GM19397 (cell line): ENCODE measurements at regions not wholly inside any gene's neighbourhood (a gene's known extent, or its start where the extent isn't known, plus 50 kb on each side); places are given as distances from the start of the nearest gene placed in this dataset.
"Not testable (repeated sequence)": the region's sequence is repeated elsewhere in the genome, so short reads cannot be mapped to it uniquely, and the experiment has no call there.

Experiments used
- ATAC-seq: cut with Tn5 transposase; IDR thresholded peaks from one replicate; pipeline ENCODE4 v1.9.1; 2021; ENCODE audit warnings: mild to moderate bottlenecking, moderate library complexity; ENCODE audit not compliant: unreplicated experiment

DNA sequence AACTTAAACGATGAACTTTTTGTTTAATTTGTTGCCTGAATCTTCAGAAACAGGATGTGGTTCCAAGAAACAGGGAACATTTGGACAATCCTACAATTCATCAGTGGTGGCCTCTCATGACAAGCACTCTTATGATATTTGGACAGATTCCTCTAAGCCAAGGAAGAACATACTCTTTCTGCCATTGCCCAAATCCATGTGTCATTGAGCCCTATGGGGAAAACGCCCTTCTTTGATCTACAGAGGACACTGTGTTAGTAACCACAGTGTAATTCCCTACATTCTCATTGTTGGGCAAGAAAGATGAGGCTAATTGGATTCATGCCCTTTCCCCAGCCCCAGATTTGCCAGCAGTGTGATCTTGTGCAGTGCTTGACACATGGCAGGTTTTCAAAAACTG, 167.7 kb upstream of the PTCH1 start:
- ATAC-seq: no peak

DNA sequence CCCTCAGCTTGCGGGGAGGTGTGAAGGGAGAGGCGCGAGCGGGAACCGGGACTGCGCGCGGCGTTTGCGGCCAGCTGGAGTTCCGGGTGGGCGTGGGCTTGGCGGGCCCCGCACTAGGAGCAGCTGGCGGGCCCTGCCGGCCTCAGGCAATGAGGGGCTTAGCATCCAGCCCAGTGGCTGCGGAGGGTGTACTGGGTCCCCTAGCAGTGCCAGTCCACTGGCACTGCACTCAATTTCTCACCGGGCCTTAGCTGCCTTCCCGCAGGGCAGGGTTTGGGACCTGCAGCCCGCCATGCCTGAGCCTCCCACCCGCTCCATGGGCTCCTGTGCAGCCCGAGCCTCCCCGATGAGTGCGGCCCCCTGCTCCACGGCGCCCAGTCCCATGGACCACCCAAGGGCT, 163.5 kb upstream of the PTCH1 start:
- ATAC-seq: not testable (repeated sequence)

DNA sequence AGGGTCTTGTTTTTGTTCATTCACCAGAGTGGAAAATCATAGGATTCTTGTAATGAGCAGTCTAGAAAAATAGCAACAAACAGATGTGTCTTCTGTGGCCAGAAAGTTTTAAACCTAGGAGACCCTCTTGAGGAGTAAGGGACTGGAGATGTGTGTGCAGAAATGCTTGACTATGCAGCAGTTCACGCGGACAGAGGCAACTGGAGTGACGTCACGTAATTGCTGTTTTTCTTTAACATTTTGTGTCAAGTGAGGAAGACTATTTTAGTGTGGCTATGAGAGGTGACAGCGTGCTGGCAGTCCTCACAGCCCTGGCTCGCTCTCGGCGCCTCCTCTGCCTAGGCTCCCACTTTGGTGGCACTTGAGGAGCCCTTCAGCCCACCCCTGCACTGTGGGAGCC, 163.1 kb upstream of the PTCH1 start:
- ATAC-seq: no peak

DNA sequence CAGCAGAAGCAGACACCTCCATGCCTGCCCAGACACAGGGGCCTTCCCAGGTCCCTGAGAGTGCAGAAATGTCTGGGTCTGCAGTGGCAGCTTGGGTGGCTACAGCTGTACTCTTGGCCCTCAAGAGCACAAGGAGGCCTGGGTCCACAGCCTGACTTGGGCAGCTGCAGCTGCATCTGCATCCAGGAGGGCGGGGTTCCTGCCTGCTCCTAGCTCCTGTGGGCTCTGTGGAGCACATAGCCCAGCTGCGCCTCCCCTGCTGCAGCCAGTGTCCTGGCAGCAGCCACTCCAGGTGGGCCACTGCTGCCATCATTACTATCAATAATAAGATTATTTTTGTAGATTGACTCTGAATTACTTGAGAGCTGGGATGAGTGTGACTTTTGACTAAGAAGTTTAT, 162.0 kb upstream of the PTCH1 start:
- no peak for ATAC-seq

DNA sequence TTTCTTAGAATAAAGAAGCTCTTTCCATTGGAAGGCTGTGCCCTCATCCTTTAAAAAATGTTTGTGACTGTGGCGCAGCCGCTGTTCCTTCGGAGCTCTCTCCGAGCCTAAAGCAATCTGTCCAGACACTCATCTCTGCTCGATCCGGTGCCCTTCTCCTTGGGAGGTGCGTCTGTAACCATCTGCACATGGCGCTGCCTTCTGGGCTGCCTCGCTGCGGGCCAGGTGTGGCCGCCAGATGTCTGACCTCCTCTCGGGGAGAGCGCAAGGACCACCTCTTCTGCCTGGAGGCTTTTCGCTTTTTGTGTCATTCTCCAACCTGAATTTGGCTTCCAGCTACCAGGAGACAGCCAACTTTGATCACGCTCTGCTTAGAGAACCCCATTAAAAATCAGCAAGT, 153.4 kb upstream of the PTCH1 start:
- no peak for ATAC-seq

DNA sequence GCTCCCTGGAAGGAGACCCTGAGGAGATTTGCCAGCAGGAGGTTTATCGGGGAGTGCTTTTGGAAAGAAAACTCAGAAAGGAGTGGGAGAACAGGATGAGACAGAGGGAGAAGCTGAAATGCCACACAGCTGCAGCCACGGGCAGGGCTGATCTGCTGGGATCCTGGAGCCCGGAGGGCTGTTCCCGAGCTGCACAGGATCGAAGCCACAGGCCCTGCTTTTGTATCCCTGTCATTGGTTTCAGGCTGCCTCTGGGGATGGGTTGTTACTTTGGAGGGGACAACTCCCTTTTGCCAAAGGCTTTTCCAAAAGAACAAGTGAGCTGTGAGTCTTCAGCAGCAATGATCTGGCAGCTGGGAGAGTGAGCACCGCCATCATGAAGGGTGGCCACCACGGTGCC, 152.5 kb upstream of the PTCH1 start:
- no peak for ATAC-seq

DNA sequence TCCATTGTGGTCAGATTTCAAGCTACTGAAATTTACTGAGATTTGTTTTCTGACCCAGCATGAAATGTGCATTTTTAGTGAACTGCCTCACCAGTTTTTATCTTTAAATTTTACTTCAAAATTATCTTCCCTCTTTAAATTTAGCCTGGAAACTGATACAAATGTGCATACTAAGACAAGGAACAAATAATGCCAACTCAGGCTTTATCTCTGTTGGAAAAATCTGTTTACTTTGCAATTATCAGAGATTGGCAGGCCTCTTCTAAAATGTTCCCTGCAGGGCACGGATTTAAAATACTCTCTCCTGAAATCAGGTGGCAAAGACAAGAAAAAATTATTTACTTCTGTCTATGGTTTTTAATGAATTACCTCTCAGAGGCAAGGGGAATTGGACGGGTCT, 151.0 kb upstream of the PTCH1 start:
- ATAC-seq: no peak

DNA sequence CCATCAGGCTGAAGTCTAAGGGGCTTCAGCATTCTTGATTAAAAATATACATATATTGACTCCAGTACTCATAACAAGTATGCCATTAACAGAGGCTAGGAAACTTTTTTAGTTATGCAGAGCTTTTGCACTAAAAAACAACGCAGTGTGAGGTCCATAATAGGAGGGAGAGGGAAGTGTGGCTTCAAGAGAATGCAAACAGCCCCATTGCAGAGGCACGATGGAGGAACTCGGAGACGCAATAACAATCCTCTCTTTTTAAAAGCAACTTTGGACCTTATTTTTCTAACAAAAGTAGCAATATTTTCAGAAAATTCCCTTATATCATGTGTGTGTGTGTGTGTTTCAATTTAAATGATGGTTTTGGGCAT, 150.0 kb upstream of the PTCH1 start:
- ATAC-seq: no peak

DNA sequence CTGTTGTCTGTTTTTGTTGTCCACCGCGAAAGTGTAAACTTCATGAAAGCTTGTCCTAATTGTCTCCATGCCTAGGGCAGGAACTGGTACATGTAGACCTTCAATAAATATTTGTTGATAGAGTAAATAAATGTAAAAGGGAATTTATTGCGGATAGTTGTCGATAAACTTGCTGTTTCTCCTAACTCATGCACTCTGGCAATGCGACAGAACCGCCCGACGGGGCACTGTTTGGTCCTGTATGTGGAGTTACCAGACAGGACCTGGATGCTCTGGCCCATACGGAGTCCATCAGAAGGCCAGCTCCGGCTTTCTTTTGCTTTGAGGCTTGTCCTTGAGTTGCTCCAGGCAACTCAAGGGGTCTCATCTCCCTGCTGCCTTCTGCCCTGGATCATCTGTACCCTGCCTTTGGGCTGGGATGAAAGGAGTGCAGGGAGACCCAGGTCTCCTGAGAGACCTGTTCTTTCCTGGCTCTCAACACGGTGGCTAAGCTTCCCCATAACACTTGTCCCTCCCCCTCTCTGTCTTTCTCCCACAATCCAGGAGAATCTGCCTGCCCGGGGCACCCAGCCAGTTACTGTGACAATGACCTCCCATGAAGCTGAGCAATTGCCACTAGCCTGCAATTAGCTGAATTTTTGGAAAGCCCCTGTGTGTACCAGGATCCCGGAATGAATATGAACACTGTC, 149.5 kb upstream of the PTCH1 start:
- no peak for ATAC-seq

DNA sequence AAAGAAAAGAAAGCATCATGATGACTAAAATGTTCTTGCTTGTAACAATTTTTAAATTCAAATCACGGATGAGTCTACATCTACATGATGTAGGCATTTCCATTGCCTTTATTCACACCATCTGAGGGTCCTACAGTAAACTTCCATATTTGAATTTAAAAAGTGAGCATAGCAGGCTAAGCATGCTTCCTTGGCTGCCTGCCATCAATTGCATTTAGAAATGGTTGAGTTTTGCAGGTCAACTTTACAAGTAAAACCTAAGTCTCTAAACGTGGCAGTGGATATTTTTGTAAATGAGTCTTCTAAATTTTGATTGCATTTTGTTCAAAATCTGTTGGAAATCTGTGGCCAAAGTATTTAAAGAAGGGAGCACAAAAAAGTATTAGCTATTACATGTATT, 136.5 kb upstream of the PTCH1 start:
- ATAC-seq: no peak

DNA sequence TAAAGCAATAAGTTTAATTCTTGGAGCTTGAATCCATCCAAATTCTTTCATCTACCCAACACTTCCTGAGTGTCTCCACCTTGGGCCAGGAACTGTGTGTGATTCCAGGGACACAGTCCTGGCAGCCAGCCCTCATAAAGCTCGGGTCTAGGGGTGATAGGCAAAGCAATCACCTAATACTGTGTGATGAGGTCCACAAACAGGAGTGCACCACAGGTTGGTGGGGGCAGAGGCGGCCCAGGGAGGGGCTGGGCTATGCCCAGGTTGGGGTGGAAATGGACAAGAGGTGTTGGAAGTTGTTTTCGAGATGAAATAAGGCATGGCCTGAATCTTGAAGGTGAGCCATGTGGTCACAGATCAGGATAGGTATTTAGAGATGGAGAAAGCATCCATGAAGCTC, 133.9 kb upstream of the PTCH1 start:
- ATAC-seq: no peak

DNA sequence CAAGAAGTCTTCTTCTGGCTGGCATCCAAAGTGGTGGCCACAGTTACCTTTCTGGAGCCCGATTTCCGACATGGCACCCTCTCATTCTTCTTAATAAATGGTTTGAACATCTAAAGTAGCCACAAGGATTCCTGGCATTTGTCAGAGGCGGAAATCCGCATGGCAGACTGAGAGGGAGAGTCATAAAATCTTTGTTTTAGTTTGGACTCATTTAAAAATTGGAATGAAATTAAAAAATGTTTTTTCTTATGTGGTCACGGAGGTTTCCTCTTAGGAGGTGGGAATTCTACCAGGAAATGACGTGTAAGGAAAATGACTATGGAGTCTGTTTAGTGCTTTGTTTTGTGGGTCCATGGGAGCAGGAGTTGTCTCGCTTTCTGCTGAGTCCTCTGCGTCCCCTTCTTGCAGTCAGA, 133.0 kb upstream of the PTCH1 start:
- no peak for ATAC-seq

DNA sequence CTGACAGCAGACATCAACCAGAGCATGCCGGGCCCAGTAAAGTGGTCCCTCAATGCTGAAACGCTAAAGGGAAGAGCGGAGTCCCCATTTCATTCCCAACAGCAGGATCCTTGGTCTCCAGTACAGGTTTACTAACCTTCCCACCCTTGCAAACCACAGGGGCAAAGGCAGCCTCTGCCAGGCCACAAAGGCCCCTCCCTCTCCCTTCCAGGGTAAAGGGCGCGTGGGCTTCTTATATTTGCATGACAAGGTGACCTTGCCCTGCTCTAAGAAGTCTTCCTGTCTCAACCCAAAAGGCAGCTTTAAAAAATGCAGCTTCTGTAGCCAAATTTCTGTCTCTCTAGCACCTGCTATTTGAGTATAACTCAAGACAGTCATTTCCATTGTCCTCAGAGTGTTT, 131.5 kb upstream of the PTCH1 start:
- no peak for ATAC-seq

DNA sequence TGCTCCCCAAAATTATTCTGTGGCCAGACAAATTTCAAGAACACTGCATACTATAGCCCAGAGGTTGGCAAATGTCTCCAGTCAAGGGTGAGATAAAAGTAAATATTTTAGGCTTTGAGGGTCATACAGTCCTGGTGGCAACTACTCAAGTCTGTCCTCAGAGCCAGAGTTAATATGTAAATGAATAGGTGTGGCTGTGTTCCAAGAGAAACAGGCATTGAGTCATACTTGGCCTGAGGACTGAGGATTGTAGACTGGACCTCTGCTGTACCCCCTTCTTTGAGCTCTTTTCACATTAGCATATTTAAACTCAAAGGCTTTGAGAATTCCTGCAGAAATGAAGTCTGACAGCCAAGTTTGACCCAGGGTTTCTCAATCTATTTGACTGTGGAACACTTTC, 129.2 kb upstream of the PTCH1 start:
- no peak for ATAC-seq

DNA sequence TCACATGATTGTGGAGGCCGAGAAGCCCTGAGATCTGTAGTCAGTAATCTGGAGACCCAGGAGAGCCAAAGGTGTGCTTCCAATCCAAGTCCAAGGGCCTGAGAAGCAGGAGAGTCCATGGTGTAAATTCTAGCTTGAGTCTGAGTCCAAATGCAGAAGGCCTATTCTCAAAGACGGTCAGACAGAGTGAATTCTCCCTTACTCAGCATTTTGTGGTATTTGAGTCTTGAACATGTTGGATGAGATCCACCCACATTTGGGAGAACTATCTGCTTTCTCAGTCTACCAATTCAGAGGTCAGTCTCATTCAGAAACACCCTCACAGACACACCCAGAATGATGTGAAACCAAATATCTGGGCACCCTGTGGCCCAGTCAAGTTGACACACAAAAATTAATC, 128.8 kb upstream of the PTCH1 start:
- ATAC-seq: no peak

DNA sequence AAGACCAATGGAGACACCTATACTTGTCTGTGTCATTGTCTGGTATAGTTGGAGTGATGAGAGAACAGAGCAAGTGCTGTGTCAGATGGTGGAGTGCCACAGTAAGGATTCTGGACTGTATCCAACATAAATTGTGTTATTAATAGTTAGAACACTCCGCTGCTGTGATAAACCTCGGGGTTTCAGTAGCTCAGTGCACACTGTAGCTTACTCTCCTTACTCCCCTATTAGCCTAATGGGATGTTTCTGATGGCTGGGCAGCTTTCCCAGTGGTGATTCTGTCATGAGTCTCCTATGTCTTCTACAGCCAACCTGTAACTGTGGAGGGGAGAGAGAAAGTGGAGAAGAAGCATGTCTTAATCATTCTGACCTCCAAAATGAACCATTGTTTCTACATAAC, 127.6 kb upstream of the PTCH1 start:
- ATAC-seq: no peak

DNA sequence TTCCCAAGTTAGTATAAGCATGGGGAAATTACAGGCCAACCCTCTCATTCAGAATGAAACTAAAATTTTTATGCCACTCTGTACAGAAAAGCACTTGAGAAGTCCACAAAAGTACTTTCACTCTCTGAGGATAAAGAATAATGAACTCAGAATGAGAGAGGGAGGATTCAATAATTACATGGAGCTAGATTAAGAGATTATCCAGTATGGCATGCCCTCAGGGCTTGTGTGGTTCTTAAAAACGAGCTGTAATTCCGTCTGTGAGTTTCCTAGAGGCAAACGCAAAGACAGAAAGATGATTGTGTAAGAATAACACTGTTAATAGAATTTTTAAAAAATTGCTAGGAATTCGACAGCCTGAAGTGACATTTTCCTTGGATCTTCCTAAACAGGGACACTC, 126.8 kb upstream of the PTCH1 start:
- no peak for ATAC-seq

DNA sequence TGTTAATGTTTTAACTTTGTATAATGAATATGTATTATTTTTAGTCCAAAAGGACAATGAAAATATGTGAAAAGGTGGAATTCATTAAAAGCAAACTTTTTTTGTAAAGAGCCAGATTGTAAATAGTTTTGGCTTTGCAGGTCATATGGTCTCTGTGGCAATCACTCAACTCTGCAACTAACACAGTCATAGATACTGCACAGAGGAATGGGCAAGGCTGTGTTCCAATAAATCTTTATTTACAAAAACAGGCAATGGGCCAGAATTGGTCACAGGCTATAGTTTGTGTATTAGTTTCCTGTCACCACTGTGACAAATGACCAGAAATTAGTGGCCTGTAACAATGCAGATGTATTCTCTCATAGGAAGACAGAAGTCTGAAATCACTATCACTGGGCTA, 125.4 kb upstream of the PTCH1 start:
- ATAC-seq: no peak

DNA sequence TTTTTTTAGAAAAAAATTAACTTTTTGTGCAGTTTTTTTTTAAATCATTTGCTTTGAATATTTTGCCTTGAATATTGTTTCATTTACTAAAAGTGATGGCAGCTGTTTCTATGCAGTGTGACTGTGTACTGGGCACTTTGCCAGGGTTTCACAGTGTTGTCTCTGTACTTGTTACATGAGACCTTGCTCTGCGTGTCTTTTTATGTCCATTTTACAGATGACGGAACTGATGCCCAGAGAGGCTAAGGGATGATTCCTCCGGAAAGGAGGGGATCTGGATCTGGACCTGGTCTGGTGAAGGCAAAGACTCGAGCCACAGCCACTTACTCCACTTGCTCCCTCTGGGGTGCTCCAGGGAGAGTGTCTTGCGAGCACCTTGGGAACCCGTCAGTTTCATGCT, 124.8 kb upstream of the PTCH1 start:
- ATAC-seq: no peak

DNA sequence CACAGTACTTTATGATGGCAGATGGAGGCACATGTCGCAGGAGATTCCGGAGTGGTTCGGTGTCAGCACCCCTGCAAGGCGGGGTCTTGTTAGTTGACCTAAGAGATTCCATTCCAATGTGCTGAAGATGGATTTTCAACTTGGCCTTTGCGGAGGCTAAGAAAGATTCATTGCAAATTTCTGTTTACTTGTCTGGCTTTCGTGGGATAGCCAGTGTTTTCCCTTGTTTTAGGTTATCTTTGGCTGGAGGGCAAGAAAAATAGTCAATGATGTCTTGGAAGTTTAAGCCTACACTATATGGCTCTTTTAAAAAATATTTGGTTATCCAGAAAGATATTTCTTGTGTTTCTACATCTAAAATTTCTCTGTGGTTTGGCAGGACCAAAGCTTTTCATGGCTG, 123.6 kb upstream of the PTCH1 start:
- no peak for ATAC-seq

DNA sequence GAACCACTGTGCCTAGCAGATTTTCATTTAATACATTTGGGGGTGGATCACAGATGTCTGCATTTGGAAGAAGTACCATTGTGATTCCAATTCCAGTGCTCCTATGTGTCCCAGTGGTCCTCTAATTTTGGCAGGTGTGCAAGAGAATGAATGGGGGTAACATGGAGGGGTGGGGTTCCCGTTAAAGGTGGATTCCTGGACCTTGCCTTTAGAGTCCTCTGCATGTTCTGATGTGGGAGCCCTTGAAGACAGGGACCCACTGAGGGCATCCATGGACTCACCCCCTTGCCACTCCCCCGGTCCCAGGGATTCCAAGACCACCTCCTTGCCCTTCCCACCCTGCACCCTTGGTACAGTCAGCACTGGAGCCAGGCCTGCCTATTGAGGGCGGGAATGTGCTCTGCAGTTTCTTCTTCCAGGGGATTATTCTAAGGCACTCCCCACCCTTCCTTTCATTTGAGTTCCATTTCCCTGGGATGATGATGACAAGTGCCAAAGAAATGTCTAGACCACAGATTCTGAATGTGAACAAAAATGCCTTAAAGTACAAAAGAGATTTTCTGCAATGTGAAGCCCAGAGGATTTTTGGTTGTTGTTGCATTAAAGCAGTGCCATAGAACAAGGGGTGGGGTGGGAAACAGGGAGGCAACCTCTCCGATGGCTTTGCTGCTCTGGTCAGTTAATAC, 119.4 kb upstream of the PTCH1 start:
- ATAC-seq: no peak

DNA sequence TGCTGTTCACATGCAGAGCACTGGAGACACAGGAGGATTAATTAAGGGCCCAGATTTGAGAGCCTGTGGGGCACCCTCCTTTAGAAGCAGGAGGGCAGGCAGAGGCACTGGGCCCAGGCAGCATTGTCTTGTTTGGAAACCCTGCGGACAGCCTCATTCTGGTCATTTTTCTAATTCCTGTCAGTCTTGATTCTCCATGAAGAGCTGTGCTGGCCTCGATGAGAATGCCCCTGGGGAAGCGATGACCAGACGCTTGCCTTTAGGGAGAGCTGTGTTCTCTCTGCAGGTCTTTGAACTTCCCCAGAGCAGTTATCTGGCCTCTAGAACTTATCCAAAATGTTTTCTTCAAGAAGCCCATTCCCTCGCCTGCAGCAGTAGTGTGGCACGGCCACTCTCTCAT, 117.8 kb upstream of the PTCH1 start:
- no peak for ATAC-seq

DNA sequence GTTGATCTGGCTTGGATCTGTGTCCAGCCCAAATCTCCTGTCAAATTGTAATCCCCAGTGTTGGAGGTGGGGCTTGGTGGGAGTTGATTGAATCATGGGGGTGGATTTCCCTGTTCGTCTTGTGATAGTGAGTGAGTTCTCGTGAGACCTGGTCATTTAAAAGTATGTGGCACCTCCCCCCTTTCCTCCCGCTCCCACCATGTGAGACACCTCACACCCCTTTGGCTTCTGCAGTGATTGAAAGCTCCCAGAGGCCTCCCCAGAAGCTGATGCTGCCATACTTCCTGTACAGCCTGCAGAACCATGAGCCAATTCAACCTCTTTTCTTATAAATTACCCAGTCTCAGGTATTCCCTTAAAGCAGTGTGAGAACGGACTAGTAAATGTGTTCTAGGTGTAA, 117.3 kb upstream of the PTCH1 start:
- ATAC-seq: no peak
